ENCODE measurements at regions not wholly inside any gene's neighbourhood (a gene's known extent, or its start where the extent isn't known, plus 50 kb on each side); places are given as distances from the start of the nearest gene placed in this dataset.

DNA sequence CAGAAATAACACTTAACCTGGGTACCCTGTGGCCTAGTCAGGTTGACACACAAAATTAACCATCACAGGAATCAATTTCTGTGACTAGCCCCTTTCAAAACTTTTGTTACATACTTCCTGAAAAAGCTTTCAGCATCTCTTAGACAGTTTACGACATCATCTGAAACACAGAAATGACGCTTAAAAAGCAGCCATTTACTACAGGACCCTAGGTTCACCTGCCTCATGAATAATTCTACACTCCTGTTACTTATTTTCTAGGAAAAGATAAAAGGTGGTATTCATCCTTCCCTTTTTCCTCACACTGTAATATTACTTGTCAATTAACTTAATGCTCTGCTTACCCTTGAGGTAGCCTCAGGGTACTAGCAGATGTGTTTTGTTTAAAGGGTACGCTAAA is 388.4 kb downstream of the IRS1 start:
- Mint-ChIP-seq H3K36me3 (ENCODE audit: unreplicated experiment) (no peaks in the 10 kb centered on the region), H3K27me3 (ENCODE audit: unreplicated experiment) (no peaks in the 10 kb centered on the region), H3K4me1 (ENCODE audit: unreplicated experiment) (peaks cover 16% of the 10 kb centered on the region), H3K4me3 (ENCODE audit: unreplicated experiment) (no peak overlapping the region), H3K9me3 (ENCODE audit: unreplicated experiment) (no peaks in the 10 kb centered on the region), H3K27ac (ENCODE audit: unreplicated experiment) (no peak overlapping the region)
- no peak for TF ChIP-seq CTCF (IDR thresholded peaks at IDR 0.05)
- no peak for DNase-seq (ENCODE audit: extremely low spot score, unreplicated experiment)

DNA sequence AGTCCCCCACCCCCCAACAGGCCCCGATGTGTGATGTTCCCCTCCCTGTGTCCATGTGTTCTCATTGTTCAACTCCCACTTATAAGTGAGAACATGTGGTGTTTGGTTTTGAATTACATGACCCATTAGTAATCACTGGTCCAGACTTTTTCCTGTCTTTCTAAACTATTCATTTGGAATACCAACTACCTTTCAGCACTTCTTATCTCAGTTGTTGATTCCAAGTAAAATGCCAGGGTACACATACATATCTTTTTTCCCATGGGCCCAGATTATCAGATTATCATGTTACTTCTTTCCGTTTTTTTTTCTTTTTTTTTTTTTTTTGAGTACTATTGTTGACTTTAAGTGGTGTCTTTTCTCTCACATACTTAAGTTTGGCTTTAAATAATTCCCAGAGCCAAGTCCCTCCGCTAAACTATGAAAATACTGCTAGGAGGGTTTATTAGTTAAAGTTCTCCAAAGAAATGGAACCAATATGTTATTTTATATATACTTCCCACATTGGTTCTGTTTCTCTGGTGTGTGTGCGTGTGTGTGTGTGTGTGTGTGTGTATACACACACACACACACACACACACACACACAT is 389.3 kb downstream of the IRS1 start:
- TF ChIP-seq CTCF (IDR thresholded peaks at IDR 0.05): no peak
- H3K36me3 Mint-ChIP-seq (ENCODE audit: unreplicated experiment): no peaks in the 10 kb centered on the region
- peaks cover 20% of the 10 kb centered on the region for H3K4me1 Mint-ChIP-seq (ENCODE audit: unreplicated experiment)
- H3K4me3 Mint-ChIP-seq (ENCODE audit: unreplicated experiment): no peak overlapping the region
- no peaks in the 10 kb centered on the region for H3K27me3 Mint-ChIP-seq (ENCODE audit: unreplicated experiment)
- H3K27ac Mint-ChIP-seq (ENCODE audit: unreplicated experiment): no peak overlapping the region
- no peak for DNase-seq (ENCODE audit: extremely low spot score, unreplicated experiment)
- no peaks in the 10 kb centered on the region for H3K9me3 Mint-ChIP-seq (ENCODE audit: unreplicated experiment)

GRCh38 chr2:226409134-226409533 is 390.5 kb downstream of the IRS1 start:
- Mint-ChIP-seq H3K27me3 (ENCODE audit: unreplicated experiment) (no peaks in the 10 kb centered on the region), H3K9me3 (ENCODE audit: unreplicated experiment) (no peaks in the 10 kb centered on the region), H3K4me3 (ENCODE audit: unreplicated experiment) (no peak overlapping the region), H3K4me1 (ENCODE audit: unreplicated experiment) (peaks cover 22% of the 10 kb centered on the region), H3K27ac (ENCODE audit: unreplicated experiment) (no peak overlapping the region), H3K36me3 (ENCODE audit: unreplicated experiment) (no peaks in the 10 kb centered on the region)
- no peak for DNase-seq (ENCODE audit: extremely low spot score, unreplicated experiment)
- TF ChIP-seq CTCF (IDR thresholded peaks at IDR 0.05): no peak

DNA sequence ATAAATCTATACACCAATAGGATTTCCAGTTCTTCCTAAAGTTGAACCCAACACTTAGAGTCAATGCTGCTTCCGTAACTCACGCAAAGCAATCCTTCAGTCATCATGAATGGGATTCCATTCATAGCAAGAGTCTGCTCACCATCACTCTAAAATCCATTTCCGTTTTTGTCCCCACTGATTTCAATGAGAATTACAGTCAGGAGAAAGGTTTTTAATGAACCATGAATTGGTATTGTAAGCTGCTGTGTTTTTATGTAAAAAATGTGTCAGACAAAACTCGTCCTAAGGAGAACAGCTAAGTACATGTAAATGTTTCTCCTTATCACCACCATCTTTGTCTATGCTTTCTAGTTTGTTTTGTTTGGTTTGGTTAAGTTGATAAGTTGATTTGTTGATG is 391.5 kb downstream of the IRS1 start:
- no peaks in the 10 kb centered on the region for H3K27me3 Mint-ChIP-seq (ENCODE audit: unreplicated experiment)
- no peak for DNase-seq (ENCODE audit: extremely low spot score, unreplicated experiment)
- no peaks in the 10 kb centered on the region for H3K9me3 Mint-ChIP-seq (ENCODE audit: unreplicated experiment)
- no peak for TF ChIP-seq CTCF (IDR thresholded peaks at IDR 0.05)
- H3K36me3 Mint-ChIP-seq (ENCODE audit: unreplicated experiment): no peaks in the 10 kb centered on the region
- H3K4me1 Mint-ChIP-seq (ENCODE audit: unreplicated experiment): peaks cover 22% of the 10 kb centered on the region
- no peak overlapping the region for H3K27ac Mint-ChIP-seq (ENCODE audit: unreplicated experiment)
- no peak overlapping the region for H3K4me3 Mint-ChIP-seq (ENCODE audit: unreplicated experiment)

- H3K27me3 Mint-ChIP-seq (ENCODE audit: unreplicated experiment): no peaks in the 10 kb centered on the region
- no peak overlapping the region for H3K4me3 Mint-ChIP-seq (ENCODE audit: unreplicated experiment)
- peaks cover 22% of the 10 kb centered on the region for H3K4me1 Mint-ChIP-seq (ENCODE audit: unreplicated experiment)
- no peak overlapping the region for H3K27ac Mint-ChIP-seq (ENCODE audit: unreplicated experiment)
- H3K9me3 Mint-ChIP-seq (ENCODE audit: unreplicated experiment): no peaks in the 10 kb centered on the region
- no peak for TF ChIP-seq CTCF (IDR thresholded peaks at IDR 0.05)
- no peaks in the 10 kb centered on the region for H3K36me3 Mint-ChIP-seq (ENCODE audit: unreplicated experiment)
- DNase-seq (ENCODE audit: extremely low spot score, unreplicated experiment): no peak
Measured at GRCh38 chr2:226407135-226407534, 392.5 kb downstream of the IRS1 start.

Measured in osteocyte (in vitro differentiated cells).